K562 (cell line): ENCODE measurements at regions not wholly inside any gene's neighbourhood (a gene's known extent, or its start where the extent isn't known, plus 50 kb on each side); places are given as distances from the start of the nearest gene placed in this dataset.
"Not testable (repeated sequence)": the region's sequence is repeated elsewhere in the genome, so short reads cannot be mapped to it uniquely, and the experiment has no call there.

ENCODE experiments used
- CC2D1A ChIP-seq: fragments of 450-650 bp; IDR thresholded peaks from 2 replicates; pipeline ENCODE4 v1.6.1; 2017; ENCODE audit warnings: mild to moderate bottlenecking
- CTCF ChIP-seq, 3 experiments: IDR thresholded peaks in 2 of 3; conservative IDR thresholded peaks in 1 of 3; 2 replicates each; pipeline ENCODE4 v1.5.1; 2011 to 2012; ENCODE audit warnings: low read length in 3 of 3, mild to moderate bottlenecking in 3 of 3, control low read depth in 2 of 3, improper control_type of control experiment in 1 of 3, inconsistent platforms in 1 of 3, low read depth in 1 of 3, mixed read lengths in 1 of 3, moderate library complexity in 1 of 3; ENCODE audit not compliant: insufficient read depth in 2 of 3
- ELF4 ChIP-seq: fragments of 450-650 bp; formaldehyde crosslinking; IDR thresholded peaks from 2 replicates; pipeline ENCODE4 v1.4.0; 2022; ENCODE audit warnings: missing genetic modification characterization
- MEIS2 ChIP-seq: fragments of 450-650 bp; IDR thresholded peaks from 2 replicates; pipeline ENCODE4 v1.6.1; 2014; ENCODE audit warnings: mild to moderate bottlenecking; ENCODE audit not compliant: partially characterized antibody
- TAF1 ChIP-seq: IDR thresholded peaks from 2 replicates; pipeline ENCODE4 v1.6.1; 2011; ENCODE audit warnings: mild to moderate bottlenecking, low read length, moderate library complexity; ENCODE audit not compliant: insufficient read depth, control insufficient read depth, severe bottlenecking; ENCODE audit errors: extremely low read depth

GRCh38 chr17:62215891-62216290 is 150.8 kb upstream of the MED13 start:
- TF ChIP-seq CC2D1A; MEIS2; CTCF (IDR thresholded peaks at IDR 0.05 in 2 of 3, conservative IDR thresholded peaks at IDR 0.05 in 1 of 3; ENCODE audit: insufficient read depth in 2 of 3, low read depth in 1 of 3, low read length in 3 of 3); ELF4 (CRISPR knock-in tag); TAF1: not testable (repeated sequence)
